Kidney (tissue), 13 donors: ENCODE measurements at regions not wholly inside any gene's neighbourhood (a gene's known extent, or its start where the extent isn't known, plus 50 kb on each side); places are given as distances from the start of the nearest gene placed in this dataset.

Experiments used
- DNase-seq, 5 donors: peaks; one replicate each; pipeline ENCODE4 v3.0.0-alpha.2; 2013 to 2020
- FAIRE-seq: peaks from 2 replicates; lab custom pipeline; 2012; peaks lifted over from hg19 to GRCh38; lab: Jason Lieb, UNC
- H3K27ac ChIP-seq, 2 donors: one replicate each; pipeline ENCODE4 v1.7.0; 2013; ENCODE audit warnings: low read depth in 2 of 2, low read length in 2 of 2, inconsistent platforms in 1 of 2
- H3K27me3 ChIP-seq: one replicate; pipeline ENCODE4 v1.7.1; 2013; ENCODE audit warnings: low read length, inconsistent platforms; ENCODE audit not compliant: control insufficient read depth, insufficient read depth
- H3K36me3 ChIP-seq, 3 donors: one replicate each; pipeline versions ENCODE4 v1.7.0 to v1.7.1; 2013; ENCODE audit warnings: low read length in 3 of 3, control low read depth in 1 of 3, inconsistent platforms in 1 of 3; ENCODE audit not compliant: insufficient read depth in 3 of 3, control insufficient read depth in 2 of 3
- H3K4me1 ChIP-seq, 3 donors: one replicate each; pipeline versions ENCODE4 v1.7.0 to v1.7.1; 2013; ENCODE audit warnings: low read length in 3 of 3, inconsistent platforms in 1 of 3, low read depth in 1 of 3; ENCODE audit not compliant: control insufficient read depth in 2 of 3, insufficient read depth in 2 of 3
- H3K4me3 ChIP-seq, 3 donors: one replicate each; pipeline versions ENCODE4 v1.7.0 to v1.8.1; 2013; ENCODE audit warnings: low read length in 3 of 3, control low read depth in 1 of 3, inconsistent platforms in 1 of 3
- H3K9ac ChIP-seq, 3 donors: one replicate each; pipeline versions ENCODE4 v1.7.0 to v1.7.1; 2013; ENCODE audit warnings: low read length in 3 of 3, control low read depth in 1 of 3, inconsistent platforms in 1 of 3
- H3K9me3 ChIP-seq, 3 donors: one replicate each; pipeline versions ENCODE4 v1.7.0 to v1.7.1; 2013; ENCODE audit warnings: low read length in 3 of 3, control low read depth in 1 of 3, inconsistent platforms in 1 of 3; ENCODE audit not compliant: control insufficient read depth in 2 of 3, insufficient read depth in 1 of 3
- intact Hi-C: fragments of 100-400 bp; cut with DNase I; formaldehyde crosslinking; loops from one replicate; pipeline ENCODE4 v1.11.1; 2022
- TF ChIP-seq, protein P1 (sequence below): IDR thresholded peaks from 3 replicates; pipeline ENCODE4 v1.5.1; 2012; ENCODE audit warnings: mild to moderate bottlenecking, moderate library complexity, borderline replicate concordance; ENCODE audit not compliant: insufficient read depth; ENCODE audit errors: extremely low read depth
- donor health status: control.
- donor health status: control.
- donor health status: control.
- donor health status: control.
- donor health status: control.
- donor health status: DM: yes; HTN: yes; CAD: no.
- donor health status: Normal renal cell carcinoma (clear cell type).

DNA sequence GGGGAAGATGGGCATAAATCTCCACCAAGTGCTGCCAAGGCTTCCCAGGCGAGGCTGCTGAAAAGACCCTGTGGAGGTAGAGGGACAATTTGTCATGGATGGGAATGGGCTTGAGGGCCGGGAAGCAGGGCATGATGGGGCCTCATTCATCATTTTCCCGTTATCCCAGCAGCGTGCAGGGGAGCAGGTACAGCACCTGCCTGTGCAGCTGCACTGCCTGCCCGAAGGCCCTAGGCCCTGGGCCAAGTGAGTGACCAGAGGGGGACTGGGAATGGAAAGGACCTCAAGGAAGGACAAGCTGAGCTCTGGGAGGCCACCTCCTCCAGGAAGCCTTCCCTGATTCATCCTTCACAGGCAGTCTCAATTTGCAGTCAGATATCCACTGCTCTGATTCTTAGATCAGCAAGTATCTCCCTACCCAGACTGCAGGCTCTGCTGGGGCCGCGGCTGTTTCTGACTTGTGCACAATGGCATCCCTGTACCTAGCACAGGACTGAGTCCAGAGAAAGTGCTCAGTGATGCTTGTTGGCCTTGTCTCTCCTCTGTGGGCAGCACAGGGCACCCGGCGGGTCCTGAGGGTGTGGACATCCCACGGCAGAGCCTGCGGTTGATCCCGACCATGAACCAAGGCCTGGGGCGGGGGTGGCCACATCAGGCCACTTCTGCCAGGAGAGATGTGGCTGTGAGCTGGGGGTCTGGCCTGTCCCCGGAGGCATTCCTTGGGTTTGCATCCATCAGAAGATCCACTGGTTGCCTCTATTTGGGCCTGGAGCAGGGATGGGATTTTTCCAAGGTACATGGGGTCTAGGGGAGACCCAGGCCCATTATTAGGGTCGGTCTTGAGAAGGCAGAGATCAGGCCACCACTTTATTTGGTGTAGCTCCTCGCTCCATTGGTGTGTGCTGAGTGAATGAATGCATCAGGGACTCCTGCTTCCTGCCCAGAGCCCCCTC, 167.3 kb upstream of the RTL1 start:
- TF ChIP-seq, protein P1, sequence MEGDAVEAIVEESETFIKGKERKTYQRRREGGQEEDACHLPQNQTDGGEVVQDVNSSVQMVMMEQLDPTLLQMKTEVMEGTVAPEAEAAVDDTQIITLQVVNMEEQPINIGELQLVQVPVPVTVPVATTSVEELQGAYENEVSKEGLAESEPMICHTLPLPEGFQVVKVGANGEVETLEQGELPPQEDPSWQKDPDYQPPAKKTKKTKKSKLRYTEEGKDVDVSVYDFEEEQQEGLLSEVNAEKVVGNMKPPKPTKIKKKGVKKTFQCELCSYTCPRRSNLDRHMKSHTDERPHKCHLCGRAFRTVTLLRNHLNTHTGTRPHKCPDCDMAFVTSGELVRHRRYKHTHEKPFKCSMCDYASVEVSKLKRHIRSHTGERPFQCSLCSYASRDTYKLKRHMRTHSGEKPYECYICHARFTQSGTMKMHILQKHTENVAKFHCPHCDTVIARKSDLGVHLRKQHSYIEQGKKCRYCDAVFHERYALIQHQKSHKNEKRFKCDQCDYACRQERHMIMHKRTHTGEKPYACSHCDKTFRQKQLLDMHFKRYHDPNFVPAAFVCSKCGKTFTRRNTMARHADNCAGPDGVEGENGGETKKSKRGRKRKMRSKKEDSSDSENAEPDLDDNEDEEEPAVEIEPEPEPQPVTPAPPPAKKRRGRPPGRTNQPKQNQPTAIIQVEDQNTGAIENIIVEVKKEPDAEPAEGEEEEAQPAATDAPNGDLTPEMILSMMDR = no peak
- H3K36me3 ChIP-seq = no peaks in the 10 kb centered on the region
- FAIRE-seq (no peak), DNase-seq (peak in 2 of 5 donors; percentile 7 to 33)
- no peaks in the 10 kb centered on the region for H3K27me3 ChIP-seq
- no peak overlapping the region for H3K4me3 ChIP-seq
- no peak overlapping the region for H3K9ac ChIP-seq
- no peaks in the 10 kb centered on the region for H3K9me3 ChIP-seq
- no peak overlapping the region for H3K27ac ChIP-seq
- intact Hi-C loops = no loop called here
- H3K4me1 ChIP-seq = no peaks in the 10 kb centered on the region

DNA sequence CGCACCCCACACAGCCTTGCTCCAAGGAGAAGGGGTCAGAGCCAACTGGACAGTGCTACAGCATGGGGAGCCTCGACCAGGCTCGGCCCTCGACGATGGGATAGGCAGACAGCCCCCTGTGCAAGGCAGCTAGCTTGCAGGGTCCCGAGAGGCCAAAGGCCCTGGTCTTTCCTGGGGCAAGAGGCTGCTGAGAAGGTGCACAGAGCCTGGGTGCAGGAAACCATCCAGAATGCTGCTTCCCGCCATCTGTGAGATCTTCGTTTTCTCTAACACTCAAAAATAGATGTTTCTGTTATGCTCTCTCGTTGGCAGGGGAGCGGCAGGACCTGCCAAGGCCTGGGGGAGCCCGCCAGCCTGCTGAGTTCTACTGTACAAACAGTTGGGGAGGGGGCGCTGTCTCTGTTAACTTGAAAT, 168.0 kb upstream of the RTL1 start:
- Histone ChIP-seq H3K27ac (no peak overlapping the region), H3K9ac (no peak overlapping the region), H3K4me3 (no peak overlapping the region), H3K4me1 (no peaks in the 10 kb centered on the region), H3K27me3 (no peaks in the 10 kb centered on the region), H3K36me3 (no peaks in the 10 kb centered on the region), H3K9me3 (no peaks in the 10 kb centered on the region)
- intact Hi-C loops = no loop called here
- FAIRE-seq (no peak), DNase-seq (peak in 1 of 5 donors; percentile 37)
- TF ChIP-seq, protein P1 = no peak

DNA sequence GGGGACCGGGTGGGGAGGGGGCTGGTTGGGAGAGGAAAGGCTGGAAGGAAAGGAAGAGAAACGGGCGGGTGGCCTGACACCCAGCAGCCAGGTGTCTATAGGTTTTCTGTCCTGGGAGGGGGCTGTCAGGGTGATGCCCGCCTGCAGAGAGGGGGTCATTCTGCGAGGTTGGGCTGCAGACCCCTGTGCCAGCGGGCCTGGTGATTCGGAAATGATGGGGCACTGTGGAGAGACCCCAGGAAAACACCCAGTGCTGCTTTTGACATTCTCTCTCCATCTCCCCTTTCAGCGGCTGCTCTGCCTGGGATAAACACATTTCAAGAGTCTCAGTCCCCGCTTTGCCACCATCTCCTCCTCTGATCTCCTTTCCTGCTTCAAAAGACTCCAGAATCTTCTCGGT, 168.5 kb upstream of the RTL1 start:
- intact Hi-C loops = no loop called here
- DNase-seq (peak in 1 of 5 donors; percentile 32), FAIRE-seq (no peak)
- no peak overlapping the region for H3K27ac ChIP-seq
- no peaks in the 10 kb centered on the region for H3K27me3 ChIP-seq
- no peaks in the 10 kb centered on the region for H3K36me3 ChIP-seq
- H3K9ac ChIP-seq = no peak overlapping the region
- H3K9me3 ChIP-seq = no peaks in the 10 kb centered on the region
- H3K4me3 ChIP-seq = no peak overlapping the region
- TF ChIP-seq, protein P1 = no peak
- H3K4me1 ChIP-seq = no peaks in the 10 kb centered on the region
